Lower leg skin (tissue), 4 donors: ENCODE measurements at regions not wholly inside any gene's neighbourhood (a gene's known extent, or its start where the extent isn't known, plus 50 kb on each side); places are given as distances from the start of the nearest gene placed in this dataset.

Experiments
- DNase-seq, 2 donors: peaks; one replicate each; pipeline ENCODE4 v3.0.0-alpha.2; 2019; ENCODE audit warnings: low spot score in 2 of 2
- H3K4me3 ChIP-seq: fragments of 200-600 bp; sonication (generic); 2 replicates; pipeline ENCODE4 v1.5.1; 2017; ENCODE audit warnings: mild to moderate bottlenecking, low read depth; ENCODE audit not compliant: poor library complexity, severe bottlenecking
- POLR2A ChIP-seq, 2 donors: fragments of 450-650 bp; IDR thresholded peaks; one replicate each; pipeline ENCODE4 v1.6.1; 2016 to 2017; ENCODE audit warnings: antibody characterized with exemption in 2 of 2, mild to moderate bottlenecking in 1 of 2, moderate library complexity in 1 of 2
- WGBS, 2 donors: methylation state at CpG; one replicate each; pipeline ENCODE4 v1.1.5; 2018; 5-methylcytosine and 5-hydroxymethylcytosine counted together
- intact Hi-C: fragments of 100-400 bp; cut with DNase I; formaldehyde crosslinking; loops from one replicate; pipeline ENCODE4 v1.15.0; 2023; ENCODE audit warnings: low total_unique reads
- TF ChIP-seq, protein P1 (sequence below), 3 donors: fragments of 450-650 bp; IDR thresholded peaks; one replicate each; pipeline ENCODE4 v1.5.1; 2016; ENCODE audit warnings: antibody characterized with exemption in 3 of 3, mild to moderate bottlenecking in 3 of 3, moderate library complexity in 2 of 3

DNA sequence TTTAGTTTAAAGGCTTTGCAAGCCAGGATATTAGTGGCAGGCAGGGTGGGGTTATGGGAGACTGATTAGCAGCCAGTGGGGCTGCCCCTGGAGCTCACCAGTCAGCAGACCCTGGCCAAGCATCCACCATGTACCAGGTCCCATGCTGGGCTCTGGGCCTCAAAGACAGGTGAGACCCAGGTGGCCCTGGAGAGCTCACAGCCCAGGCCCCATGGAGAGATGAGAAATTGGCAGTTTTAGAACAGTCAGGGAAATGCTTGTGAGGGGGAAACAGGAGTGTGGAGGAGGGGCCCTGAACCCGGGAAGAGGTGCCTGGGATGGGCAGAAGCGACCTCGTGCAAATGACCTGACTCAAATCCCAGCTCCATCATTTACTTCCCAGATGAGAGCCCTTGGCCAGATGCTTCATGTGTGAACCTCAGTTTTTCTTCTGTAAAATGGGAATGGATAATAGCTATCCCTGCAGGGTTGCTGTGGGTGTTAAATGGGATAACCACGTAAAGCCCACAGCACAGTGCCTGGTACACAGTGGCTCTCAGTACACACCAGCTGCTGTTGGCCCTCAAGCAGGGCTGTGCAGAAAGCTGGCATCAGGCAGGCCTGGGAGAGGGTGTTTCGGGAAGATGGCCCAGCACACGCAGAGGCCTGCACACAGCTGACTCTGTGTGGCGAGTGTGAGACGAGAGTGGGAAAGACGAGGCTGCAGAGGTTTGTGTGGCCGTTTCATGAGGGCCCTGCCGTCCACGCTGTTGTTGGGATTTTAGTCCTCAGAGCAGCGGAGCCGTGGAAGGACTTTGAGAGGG is 518.5 kb downstream of the PTPRU start:
- 76 to 79% methylated on average over 13 to 14 of the region's 14 CpGs for WGBS, 2 donors
- intact Hi-C loops = no loop called here
- DNase-seq = peak in 1 of 2 donors; percentile 39
- no peak for TF ChIP-seq POLR2A (IDR thresholded peaks at IDR 0.05)
- TF ChIP-seq, protein P1, sequence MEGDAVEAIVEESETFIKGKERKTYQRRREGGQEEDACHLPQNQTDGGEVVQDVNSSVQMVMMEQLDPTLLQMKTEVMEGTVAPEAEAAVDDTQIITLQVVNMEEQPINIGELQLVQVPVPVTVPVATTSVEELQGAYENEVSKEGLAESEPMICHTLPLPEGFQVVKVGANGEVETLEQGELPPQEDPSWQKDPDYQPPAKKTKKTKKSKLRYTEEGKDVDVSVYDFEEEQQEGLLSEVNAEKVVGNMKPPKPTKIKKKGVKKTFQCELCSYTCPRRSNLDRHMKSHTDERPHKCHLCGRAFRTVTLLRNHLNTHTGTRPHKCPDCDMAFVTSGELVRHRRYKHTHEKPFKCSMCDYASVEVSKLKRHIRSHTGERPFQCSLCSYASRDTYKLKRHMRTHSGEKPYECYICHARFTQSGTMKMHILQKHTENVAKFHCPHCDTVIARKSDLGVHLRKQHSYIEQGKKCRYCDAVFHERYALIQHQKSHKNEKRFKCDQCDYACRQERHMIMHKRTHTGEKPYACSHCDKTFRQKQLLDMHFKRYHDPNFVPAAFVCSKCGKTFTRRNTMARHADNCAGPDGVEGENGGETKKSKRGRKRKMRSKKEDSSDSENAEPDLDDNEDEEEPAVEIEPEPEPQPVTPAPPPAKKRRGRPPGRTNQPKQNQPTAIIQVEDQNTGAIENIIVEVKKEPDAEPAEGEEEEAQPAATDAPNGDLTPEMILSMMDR (IDR thresholded peaks at IDR 0.05) = no peak
- H3K4me3 ChIP-seq = no peak overlapping the region

DNA sequence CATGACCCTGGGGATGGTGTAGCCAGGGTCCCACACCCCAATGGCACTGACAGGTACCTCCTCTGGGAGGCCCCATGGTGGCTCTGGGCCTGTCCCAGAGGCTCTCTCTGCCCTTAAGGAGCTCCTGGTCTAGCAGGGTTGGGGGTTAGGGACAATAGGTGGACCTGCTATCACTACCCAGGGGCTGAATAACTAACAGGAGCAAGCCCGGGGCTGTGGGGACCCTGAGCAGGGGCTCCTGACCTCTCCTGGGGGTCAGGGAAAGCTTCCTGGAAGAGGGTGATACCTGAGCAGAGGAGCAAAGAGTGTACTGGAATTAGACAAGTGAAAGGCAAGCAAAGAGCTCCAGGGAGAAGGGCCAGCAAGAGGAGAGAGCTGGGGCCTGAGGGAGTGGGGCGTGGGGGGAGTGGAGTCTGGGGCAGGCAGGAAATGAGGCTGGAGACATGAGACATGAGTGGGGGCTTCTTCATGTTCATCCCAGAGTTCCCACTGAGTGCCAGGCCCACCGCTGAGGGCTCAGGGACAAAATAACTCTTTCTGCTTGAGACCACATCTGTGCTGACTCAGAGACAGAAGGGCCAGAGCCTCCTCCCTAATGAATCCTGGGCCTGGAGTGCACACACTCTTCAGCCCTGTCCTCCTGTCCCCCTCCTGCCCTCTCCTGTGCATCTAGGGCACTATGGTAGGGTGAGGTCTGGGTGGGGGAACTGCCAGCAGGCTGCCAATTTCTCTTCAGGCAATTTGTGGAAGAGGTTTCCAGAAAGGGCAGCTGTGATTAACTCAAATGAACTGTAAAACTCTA is 517.6 kb downstream of the PTPRU start:
- peak in 1 of 2 donors; percentile 45 for DNase-seq
- TF ChIP-seq, protein P1 (IDR thresholded peaks at IDR 0.05) = no peak
- TF ChIP-seq POLR2A (IDR thresholded peaks at IDR 0.05) = no peak
- no peak overlapping the region for H3K4me3 ChIP-seq
- 42 to 56% methylated on average over 3 of the region's 3 CpGs for WGBS, 2 donors
- intact Hi-C loops = no loop called here

DNA sequence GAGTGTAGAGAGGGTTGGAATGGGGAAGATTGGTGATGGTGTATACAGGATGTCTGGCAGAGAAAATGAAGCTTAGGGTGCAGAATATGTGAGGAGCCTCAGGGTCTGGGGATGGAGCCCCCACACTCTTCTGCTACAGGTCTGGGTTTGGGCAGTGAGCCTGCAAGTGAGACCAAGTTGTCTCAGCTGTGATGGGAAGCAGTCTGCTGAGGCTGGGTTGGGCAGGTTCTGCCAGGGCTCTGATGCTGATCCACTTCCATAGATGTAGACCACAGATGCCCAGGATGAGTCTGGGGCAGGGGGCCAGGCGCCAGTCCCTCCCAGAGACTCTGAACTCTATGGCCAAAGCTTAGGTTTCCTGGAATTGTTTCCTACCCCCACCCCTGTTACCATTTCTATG is 516.9 kb downstream of the PTPRU start:
- TF ChIP-seq, protein P1 (IDR thresholded peaks at IDR 0.05) = no peak
- no peak for TF ChIP-seq POLR2A (IDR thresholded peaks at IDR 0.05)
- 50 to 89% methylated on average over 1 of the region's 1 CpG for whole genome bisulfite sequencing, 2 donors
- intact Hi-C loops = no loop called here
- peak in 1 of 2 donors; percentile 48 for DNase-seq
- no peak overlapping the region for H3K4me3 ChIP-seq

DNA sequence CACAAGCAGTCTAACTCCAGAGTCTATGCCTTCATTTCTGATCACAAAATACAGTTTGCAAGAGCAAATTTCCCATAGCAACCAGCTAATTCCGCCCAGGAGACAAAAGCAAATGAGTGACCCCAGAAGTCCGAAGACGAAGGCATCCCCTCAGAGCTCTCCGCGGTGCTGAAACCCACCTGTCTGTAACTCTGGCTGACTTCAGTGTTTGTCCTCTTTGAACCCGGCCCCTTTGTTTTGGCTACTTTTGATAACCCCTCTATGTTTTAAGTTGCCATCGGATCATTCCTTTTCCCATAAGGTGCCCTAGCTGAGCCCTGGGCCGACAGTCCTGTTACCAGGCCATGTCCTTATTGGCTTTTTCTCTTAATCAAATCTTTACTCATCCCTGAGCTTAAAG is 515.8 kb downstream of the PTPRU start:
- TF ChIP-seq POLR2A (IDR thresholded peaks at IDR 0.05) = no peak
- TF ChIP-seq, protein P1 (IDR thresholded peaks at IDR 0.05) = no peak
- H3K4me3 ChIP-seq = no peak overlapping the region
- DNase-seq = peak in 1 of 2 donors; percentile 50
- 26 to 29% methylated on average over 8 of the region's 8 CpGs for WGBS, 2 donors
- intact Hi-C loops = no loop called here

DNA sequence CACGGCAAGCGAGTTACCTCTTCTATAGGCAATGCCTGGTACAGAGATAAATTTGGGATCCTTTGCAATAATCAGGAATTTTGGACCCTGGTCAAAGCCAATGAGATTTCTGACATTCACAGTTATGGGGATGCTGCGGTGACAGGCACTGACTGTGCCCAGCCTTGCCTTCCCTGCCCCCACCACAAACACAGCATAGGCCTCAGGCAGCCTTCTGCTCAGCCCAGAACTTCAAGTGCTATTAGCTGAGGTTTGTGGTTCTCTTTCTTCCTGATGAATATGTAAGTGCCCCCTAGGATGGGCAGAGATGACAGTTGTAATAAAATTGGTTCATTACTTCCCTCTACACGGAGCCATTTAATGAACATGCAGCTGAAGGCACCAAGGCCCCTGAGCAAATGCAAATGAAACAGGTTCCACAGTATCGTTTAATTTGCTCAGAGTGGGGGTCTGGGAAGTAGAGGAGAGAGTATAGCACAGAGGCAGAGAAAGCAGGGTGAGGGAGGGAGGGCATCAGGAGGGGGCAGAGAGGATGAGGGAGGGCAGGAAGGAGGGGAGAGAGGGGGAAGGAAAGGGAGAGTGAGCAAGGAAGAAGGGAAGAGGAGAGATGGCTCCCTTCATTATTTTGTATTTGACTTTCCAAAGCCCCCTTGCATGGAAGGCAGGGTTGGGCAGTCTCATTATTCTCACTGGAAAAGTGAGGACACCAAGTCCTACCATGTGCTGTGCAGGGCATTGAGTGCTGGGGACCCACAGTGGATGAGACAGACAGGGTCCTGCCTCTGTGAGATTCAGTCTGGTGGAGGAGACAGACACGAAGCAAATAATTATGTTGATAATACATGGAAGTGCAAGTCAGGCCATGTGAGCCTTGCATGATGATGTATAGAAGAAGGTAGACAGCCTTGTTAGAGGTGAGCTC is 513.0 kb downstream of the PTPRU start:
- no peak overlapping the region for H3K4me3 ChIP-seq
- intact Hi-C loops = no loop called here
- peak in 1 of 2 donors; percentile 45 for DNase-seq
- TF ChIP-seq, protein P1 (IDR thresholded peaks at IDR 0.05) = no peak
- no peak for TF ChIP-seq POLR2A (IDR thresholded peaks at IDR 0.05)
- WGBS, 2 donors = 57 to 58% methylated on average over 6 of the region's 6 CpGs
